Breast epithelium (tissue), 4 donors: ENCODE measurements at regions not wholly inside any gene's neighbourhood (a gene's known extent, or its start where the extent isn't known, plus 50 kb on each side); places are given as distances from the start of the nearest gene placed in this dataset.

Experiments used
- DNase-seq, 2 donors: peaks; one replicate each; pipeline ENCODE4 v3.0.0-alpha.2; 2019; ENCODE audit warnings: low spot score in 2 of 2
- H3K27ac ChIP-seq, 2 donors: fragments of 200-600 bp; sonication (generic) in 1 of 2; one replicate each; pipeline ENCODE4 v1.5.1; 2016 to 2019; ENCODE audit warnings: mild to moderate bottlenecking in 1 of 2
- H3K27me3 ChIP-seq, 2 donors: fragments of 200-600 bp; sonication (generic) in 1 of 2; one replicate each; pipeline versions ENCODE4 v1.5.1 to v1.6.0; 2017 to 2019; ENCODE audit warnings: control low read depth in 1 of 2, mild to moderate bottlenecking in 1 of 2
- H3K36me3 ChIP-seq: fragments of 200-600 bp; one replicate; pipeline ENCODE4 v1.5.1; 2019
- H3K4me1 ChIP-seq, 2 donors: fragments of 200-600 bp; sonication (generic); one replicate each; pipeline ENCODE4 v1.5.1; 2016 to 2019; ENCODE audit warnings: control low read depth in 1 of 2
- H3K4me3 ChIP-seq, 3 donors: fragments of 200-600 bp; sonication (generic); 1 replicate in 2 of 3; 2 replicates in 1 of 3; pipeline ENCODE4 v1.5.1; 2016 to 2019; ENCODE audit warnings: mild to moderate bottlenecking in 3 of 3, moderate library complexity in 2 of 3
- H3K9me3 ChIP-seq, 2 donors: fragments of 200-600 bp; sonication (generic) in 1 of 2; one replicate each; pipeline ENCODE4 v1.5.1; 2016 to 2019; ENCODE audit warnings: control low read depth in 1 of 2
- CTCF ChIP-seq, 3 donors: fragments of 450-650 bp; IDR thresholded peaks; one replicate each; pipeline ENCODE4 v1.5.1; 2016 to 2017; ENCODE audit warnings: antibody characterized with exemption in 3 of 3, mild to moderate bottlenecking in 3 of 3, moderate library complexity in 3 of 3
- POLR2A ChIP-seq: fragments of 450-650 bp; IDR thresholded peaks from one replicate; pipeline ENCODE4 v1.6.1; 2016; ENCODE audit warnings: antibody characterized with exemption, mild to moderate bottlenecking, moderate library complexity
- POLR2AphosphoS5 ChIP-seq, 3 donors: sonication (generic); formaldehyde crosslinking; IDR thresholded peaks; one replicate each; pipeline ENCODE4 v1.6.1; 2017; ENCODE audit warnings: antibody characterized with exemption in 3 of 3
- intact Hi-C: fragments of 100-400 bp; cut with DNase I; formaldehyde crosslinking; loops from one replicate; pipeline ENCODE4 v1.15.1; 2023; ENCODE audit warnings: low total_unique reads

GRCh38 chr2:157991932-157992331 is 109.7 kb upstream of the UPP2 start:
- intact Hi-C loops: no loop called here
- Histone ChIP-seq H3K36me3 (no peaks in the 10 kb centered on the region), H3K27me3 (no peaks in the 10 kb centered on the region), H3K27ac (no peak overlapping the region), H3K9me3 (no peaks in the 10 kb centered on the region), H3K4me3 (no peak overlapping the region), H3K4me1 (no peaks in the 10 kb centered on the region)
- TF ChIP-seq CTCF (IDR thresholded peaks at IDR 0.05) (no peak), POLR2AphosphoS5 (IDR thresholded peaks at IDR 0.05) (no peak), POLR2A (no peak)
- DNase-seq: no peak

GRCh38 chr2:157990173-157990572 is 111.5 kb upstream of the UPP2 start:
- Histone ChIP-seq H3K4me1 (no peaks in the 10 kb centered on the region), H3K9me3 (no peaks in the 10 kb centered on the region), H3K27ac (no peak overlapping the region), H3K4me3 (no peak overlapping the region), H3K36me3 (no peaks in the 10 kb centered on the region), H3K27me3 (no peaks in the 10 kb centered on the region)
- intact Hi-C loops: no loop called here
- TF ChIP-seq POLR2AphosphoS5 (IDR thresholded peaks at IDR 0.05) (no peak), POLR2A (no peak), CTCF (IDR thresholded peaks at IDR 0.05) (no peak)
- DNase-seq: no peak

GRCh38 chr2:157989227-157989626 is 112.4 kb upstream of the UPP2 start:
- intact Hi-C loops: no loop called here
- TF ChIP-seq POLR2AphosphoS5 (IDR thresholded peaks at IDR 0.05) (no peak), POLR2A (no peak), CTCF (IDR thresholded peaks at IDR 0.05) (no peak)
- H3K4me1 ChIP-seq: no peaks in the 10 kb centered on the region
- no peaks in the 10 kb centered on the region for H3K27me3 ChIP-seq
- DNase-seq: no peak
- no peaks in the 10 kb centered on the region for H3K9me3 ChIP-seq
- no peak overlapping the region for H3K27ac ChIP-seq
- no peak overlapping the region for H3K4me3 ChIP-seq
- no peaks in the 10 kb centered on the region for H3K36me3 ChIP-seq

GRCh38 chr2:157986761-157987160 is 110.6 kb upstream of the ACVR1 start:
- intact Hi-C loops: no loop called here
- Histone ChIP-seq H3K36me3 (no peaks in the 10 kb centered on the region), H3K9me3 (no peaks in the 10 kb centered on the region), H3K4me1 (no peaks in the 10 kb centered on the region), H3K27me3 (no peaks in the 10 kb centered on the region), H3K27ac (no peak overlapping the region), H3K4me3 (no peak overlapping the region)
- TF ChIP-seq CTCF (IDR thresholded peaks at IDR 0.05) (no peak), POLR2AphosphoS5 (IDR thresholded peaks at IDR 0.05) (no peak), POLR2A (no peak)
- no peak for DNase-seq

GRCh38 chr2:157984866-157985265 is 108.7 kb upstream of the ACVR1 start:
- H3K27ac ChIP-seq: no peak overlapping the region
- no peaks in the 10 kb centered on the region for H3K27me3 ChIP-seq
- TF ChIP-seq POLR2AphosphoS5 (IDR thresholded peaks at IDR 0.05) (no peak), CTCF (IDR thresholded peaks at IDR 0.05) (no peak), POLR2A (no peak)
- H3K4me1 ChIP-seq: no peaks in the 10 kb centered on the region
- peaks cover 7% of the 10 kb centered on the region in 2 donors for H3K9me3 ChIP-seq
- intact Hi-C loops: no loop called here
- no peaks in the 10 kb centered on the region for H3K36me3 ChIP-seq
- H3K4me3 ChIP-seq: no peak overlapping the region
- DNase-seq: no peak
